BE2C (cell line): ENCODE measurements at regions not wholly inside any gene's neighbourhood (a gene's known extent, or its start where the extent isn't known, plus 50 kb on each side); places are given as distances from the start of the nearest gene placed in this dataset.

Source experiments
- DNase-seq: peaks from one replicate; pipeline ENCODE4 v3.0.0-alpha.2; 2020
- H3K27me3 ChIP-seq: fragments of 250-450 bp; sonication (Bioruptor Pico); 2 replicates; pipeline ENCODE4 v1.5.1; 2020; ENCODE audit warnings: mild to moderate bottlenecking
- H3K36me3 ChIP-seq: fragments of 250-450 bp; sonication (Bioruptor Pico); 2 replicates; pipeline ENCODE4 v1.5.1; 2020; ENCODE audit warnings: mild to moderate bottlenecking
- H3K4me1 ChIP-seq: fragments of 250-450 bp; sonication (Bioruptor Pico); 2 replicates; pipeline ENCODE4 v1.5.1; 2020
- H3K4me3 ChIP-seq: 2 replicates; pipeline ENCODE4 v1.5.1; 2011; ENCODE audit warnings: low read depth, low read length
- H3K9me3 ChIP-seq: fragments of 250-450 bp; sonication (Bioruptor Pico); 2 replicates; pipeline ENCODE4 v1.5.1; 2020
- CTCF ChIP-seq: IDR thresholded peaks from 2 replicates; pipeline ENCODE4 v1.5.1; 2012; ENCODE audit warnings: mild to moderate bottlenecking, low read depth, low read length

- Histone ChIP-seq H3K27me3 (no peaks in the 10 kb centered on the region), H3K9me3 (no peaks in the 10 kb centered on the region; the same call in 1 of the 2 replicates), H3K4me3 (no peak overlapping the region), H3K4me1 (no peaks in the 10 kb centered on the region), H3K36me3 (no peaks in the 10 kb centered on the region)
- no peak for TF ChIP-seq CTCF
- no peak for DNase-seq
Measured at GRCh38 chr5:29972597-29972996, 1220.9 kb upstream of the CDH6 start.

- H3K27me3 ChIP-seq, result no peaks in the 10 kb centered on the region
- H3K4me3 ChIP-seq, result no peak overlapping the region
- DNase-seq, result no peak
- no peaks in the 10 kb centered on the region for H3K36me3 ChIP-seq
- H3K4me1 ChIP-seq, result no peaks in the 10 kb centered on the region
- no peaks in the 10 kb centered on the region; the same call in 1 of the 2 replicates for H3K9me3 ChIP-seq
- TF ChIP-seq CTCF, result no peak
Measured at GRCh38 chr5:29963956-29964355, 1229.5 kb upstream of the CDH6 start.

GRCh38 chr5:29960323-29960722 is 1233.2 kb upstream of the CDH6 start:
- Histone ChIP-seq H3K4me1 (no peaks in the 10 kb centered on the region), H3K9me3 (no peaks in the 10 kb centered on the region), H3K27me3 (no peaks in the 10 kb centered on the region), H3K36me3 (no peaks in the 10 kb centered on the region), H3K4me3 (no peak overlapping the region)
- DNase-seq, result no peak
- no peak for TF ChIP-seq CTCF

- H3K4me3 ChIP-seq, result no peak overlapping the region
- H3K27me3 ChIP-seq, result no peaks in the 10 kb centered on the region
- H3K9me3 ChIP-seq, result no peaks in the 10 kb centered on the region
- TF ChIP-seq CTCF, result no peak
- no peaks in the 10 kb centered on the region for H3K36me3 ChIP-seq
- no peak for DNase-seq
- peaks cover 7% of the 10 kb centered on the region; the same call in 1 of the 2 replicates for H3K4me1 ChIP-seq
Measured at GRCh38 chr5:29950416-29951145, 1242.9 kb upstream of the CDH6 start.

GRCh38 chr5:29949301-29949872 is 1244.1 kb upstream of the CDH6 start:
- Histone ChIP-seq H3K36me3 (no peaks in the 10 kb centered on the region), H3K27me3 (no peaks in the 10 kb centered on the region), H3K9me3 (no peaks in the 10 kb centered on the region), H3K4me1 (peaks cover 7% of the 10 kb centered on the region; the same call in 1 of the 2 replicates), H3K4me3 (no peak overlapping the region)
- no peak for DNase-seq
- no peak for TF ChIP-seq CTCF

GRCh38 chr5:29944327-29944726 is 1249.2 kb upstream of the CDH6 start:
- H3K4me3 ChIP-seq, result no peak overlapping the region
- no peak for DNase-seq
- H3K27me3 ChIP-seq, result no peaks in the 10 kb centered on the region

More at GRCh38 chr5:29944327-29944726, 1249.2 kb upstream of the CDH6 start:
- H3K4me1 ChIP-seq, result peaks cover 3% of the 10 kb centered on the region
- no peaks in the 10 kb centered on the region for H3K9me3 ChIP-seq
- no peak for TF ChIP-seq CTCF
- H3K36me3 ChIP-seq, result no peaks in the 10 kb centered on the region
